CD4-positive, alpha-beta T cell (primary cell): ENCODE measurements at regions not wholly inside any gene's neighbourhood (a gene's known extent, or its start where the extent isn't known, plus 50 kb on each side); places are given as distances from the start of the nearest gene placed in this dataset.

ENCODE experiments used
- ATAC-seq: fragments of 200-7000 bp; cut with Tn5 transposase; one replicate; pipeline ENCODE4 v1.10.0; 2022; ENCODE audit warnings: mild to moderate bottlenecking; ENCODE audit not compliant: poor library complexity
- CTCF ChIA-PET: fragments of 350-600 bp; sonication (Branson Sonifier 250); formaldehyde crosslinking; loops from one replicate; lab custom pipeline; 2021; ENCODE audit warnings: antibody characterized with exemption, inconsistent platforms; lab: Charles Lee
- POLR2A ChIA-PET: fragments of 350-600 bp; sonication (Branson Sonifier 250); formaldehyde crosslinking; loops from one replicate; lab custom pipeline; 2021; ENCODE audit warnings: antibody characterized with exemption, inconsistent platforms; lab: Charles Lee
- DNase-seq, 14 experiments: peaks; one replicate each; pipeline ENCODE4 v3.0.0-alpha.2; 2013 to 2020; ENCODE audit warnings: mixed read lengths in 2 of 14
- H3K27ac ChIP-seq, 2 donors: one replicate each; pipeline versions ENCODE4 v1.5.1 to v1.7.0; 2013; ENCODE audit warnings: low read length in 2 of 2, low read depth in 1 of 2, mild to moderate bottlenecking in 1 of 2
- H3K27me3 ChIP-seq, 2 experiments: 1 replicate in 1 of 2; 2 replicates in 1 of 2; pipeline versions ENCODE4 v1.6.1 to v1.7.0; 2013; ENCODE audit warnings: low read length in 2 of 2, control low read depth in 1 of 2, mild to moderate bottlenecking in 1 of 2, moderate library complexity in 1 of 2; ENCODE audit not compliant: insufficient read depth in 2 of 2, control insufficient read depth in 1 of 2
- H3K36me3 ChIP-seq: one replicate; pipeline ENCODE4 v1.6.1; 2013; ENCODE audit warnings: low read length, control low read depth; ENCODE audit not compliant: insufficient read depth
- H3K4me1 ChIP-seq: one replicate; pipeline ENCODE4 v1.6.1; 2013; ENCODE audit warnings: low read length, control low read depth; ENCODE audit not compliant: insufficient read depth
- H3K4me3 ChIP-seq: one replicate; pipeline ENCODE4 v1.5.1; 2013; ENCODE audit warnings: mild to moderate bottlenecking, low read length, moderate library complexity
- H3K9me3 ChIP-seq, 2 experiments: 1 replicate in 1 of 2; 2 replicates in 1 of 2; pipeline versions ENCODE4 v1.6.1 to v1.7.0; 2013; ENCODE audit warnings: low read length in 2 of 2, mild to moderate bottlenecking in 2 of 2, control low read depth in 1 of 2, moderate library complexity in 1 of 2; ENCODE audit not compliant: control insufficient read depth in 1 of 2, insufficient read depth in 1 of 2
- H3K27ac Mint-ChIP-seq: one replicate; pipeline ENCODE4 v1.8.0; 2020; ENCODE audit warnings: mixed read lengths
- H3K27me3 Mint-ChIP-seq: one replicate; pipeline ENCODE4 v1.8.0; 2021; ENCODE audit warnings: mixed read lengths
- H3K36me3 Mint-ChIP-seq: one replicate; pipeline ENCODE4 v1.8.0; 2021; ENCODE audit warnings: low read depth, mixed read lengths
- H3K4me1 Mint-ChIP-seq: one replicate; pipeline ENCODE4 v1.8.0; 2021; ENCODE audit warnings: low read depth, mixed read lengths
- H3K4me3 Mint-ChIP-seq: one replicate; pipeline ENCODE4 v1.8.0; 2020; ENCODE audit warnings: mild to moderate bottlenecking, mixed read lengths
- H3K9me3 Mint-ChIP-seq: one replicate; pipeline ENCODE4 v1.8.0; 2020; ENCODE audit warnings: mixed read lengths
- intact Hi-C, 2 experiments: fragments of 100-400 bp; cut with DNase I in 1 of 2; cut with micrococcal nuclease in 1 of 2; formaldehyde crosslinking; loops; one replicate each; pipeline versions ENCODE4 v1.15.1 to v1.9.0; 2023 to 2025; cut with DNase I, micrococcal nuclease
- TF ChIP-seq, protein P1 (sequence below): fragments of 200-600 bp; IDR thresholded peaks from one replicate; pipeline ENCODE4 v1.8.0; 2022; ENCODE audit warnings: antibody characterized with exemption, mild to moderate bottlenecking

- no peaks in the 10 kb centered on the region for H3K27me3 Mint-ChIP-seq
- TF ChIP-seq, protein P1, sequence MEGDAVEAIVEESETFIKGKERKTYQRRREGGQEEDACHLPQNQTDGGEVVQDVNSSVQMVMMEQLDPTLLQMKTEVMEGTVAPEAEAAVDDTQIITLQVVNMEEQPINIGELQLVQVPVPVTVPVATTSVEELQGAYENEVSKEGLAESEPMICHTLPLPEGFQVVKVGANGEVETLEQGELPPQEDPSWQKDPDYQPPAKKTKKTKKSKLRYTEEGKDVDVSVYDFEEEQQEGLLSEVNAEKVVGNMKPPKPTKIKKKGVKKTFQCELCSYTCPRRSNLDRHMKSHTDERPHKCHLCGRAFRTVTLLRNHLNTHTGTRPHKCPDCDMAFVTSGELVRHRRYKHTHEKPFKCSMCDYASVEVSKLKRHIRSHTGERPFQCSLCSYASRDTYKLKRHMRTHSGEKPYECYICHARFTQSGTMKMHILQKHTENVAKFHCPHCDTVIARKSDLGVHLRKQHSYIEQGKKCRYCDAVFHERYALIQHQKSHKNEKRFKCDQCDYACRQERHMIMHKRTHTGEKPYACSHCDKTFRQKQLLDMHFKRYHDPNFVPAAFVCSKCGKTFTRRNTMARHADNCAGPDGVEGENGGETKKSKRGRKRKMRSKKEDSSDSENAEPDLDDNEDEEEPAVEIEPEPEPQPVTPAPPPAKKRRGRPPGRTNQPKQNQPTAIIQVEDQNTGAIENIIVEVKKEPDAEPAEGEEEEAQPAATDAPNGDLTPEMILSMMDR: no peak
- H3K4me1 ChIP-seq: no peaks in the 10 kb centered on the region
- CTCF ChIA-PET: no interaction called here
- H3K4me1 Mint-ChIP-seq: no peaks in the 10 kb centered on the region
- no peaks in the 10 kb centered on the region for H3K36me3 ChIP-seq
- no peak overlapping the region for H3K27ac ChIP-seq
- H3K9me3 Mint-ChIP-seq: peaks cover 7% of the 10 kb centered on the region
- H3K4me3 ChIP-seq: no peak overlapping the region
- DNase-seq (no peak), ATAC-seq (no peak)
- intact Hi-C loops: no loop called here
- H3K27me3 ChIP-seq: no peaks in the 10 kb centered on the region
- peaks cover 8 to 9% of the 10 kb centered on the region in 2 experiments for H3K9me3 ChIP-seq
- no peak overlapping the region for H3K4me3 Mint-ChIP-seq
- POLR2A ChIA-PET: no interaction called here
- H3K36me3 Mint-ChIP-seq: no peaks in the 10 kb centered on the region
- H3K27ac Mint-ChIP-seq: no peak overlapping the region
Measured at GRCh38 chr7:24102988-24103387, 181.0 kb upstream of the NPY start.

GRCh38 chr7:24108906-24109376 lies 175.0 kb upstream of the NPY start:
- ChIA-PET CTCF (no interaction called here), POLR2A (no interaction called here)
- Mint-ChIP-seq H3K27me3 (peaks cover 16% of the 10 kb centered on the region), H3K36me3 (no peaks in the 10 kb centered on the region), H3K9me3 (no peaks in the 10 kb centered on the region), H3K4me3 (no peak overlapping the region), H3K4me1 (no peaks in the 10 kb centered on the region), H3K27ac (no peak overlapping the region)
- H3K36me3 ChIP-seq: no peaks in the 10 kb centered on the region
- ATAC-seq: no peak
- intact Hi-C loops: no loop called here
- no peak overlapping the region for H3K27ac ChIP-seq
- no peaks in the 10 kb centered on the region for H3K27me3 ChIP-seq
- H3K4me1 ChIP-seq: no peaks in the 10 kb centered on the region
- no peak overlapping the region for H3K4me3 ChIP-seq
- DNase-seq: no peak
- H3K9me3 ChIP-seq: no peaks in the 10 kb centered on the region
- TF ChIP-seq, protein P1: no peak

DNA sequence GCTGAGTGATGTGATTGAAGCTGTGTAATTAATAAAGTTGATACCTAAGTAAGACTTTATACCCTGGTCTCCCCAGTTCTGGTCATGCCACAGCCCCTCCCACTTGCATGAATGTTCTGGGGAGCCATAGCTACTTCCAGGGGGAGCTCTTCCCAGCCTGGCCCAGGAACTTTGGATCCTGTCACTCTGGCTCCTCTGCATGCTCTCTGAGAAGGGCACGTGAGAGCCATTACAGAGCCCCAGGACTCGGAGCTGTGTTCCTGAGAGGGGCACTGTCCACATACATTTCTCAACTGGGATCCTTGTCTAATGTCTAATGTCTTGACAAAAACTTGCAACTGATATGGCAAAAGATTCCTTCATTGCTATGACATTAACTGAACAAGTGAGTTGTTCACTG lies 173.9 kb upstream of the NPY start:
- TF ChIP-seq, protein P1: no peak
- H3K4me3 ChIP-seq: no peak overlapping the region
- no peak overlapping the region for H3K27ac Mint-ChIP-seq
- no peak overlapping the region for H3K27ac ChIP-seq
- no peak for ATAC-seq
- no peak for DNase-seq
- no peaks in the 10 kb centered on the region for H3K9me3 Mint-ChIP-seq
- H3K4me3 Mint-ChIP-seq: no peak overlapping the region
- peaks cover 26% of the 10 kb centered on the region for H3K27me3 Mint-ChIP-seq
- no peaks in the 10 kb centered on the region for H3K4me1 Mint-ChIP-seq
- intact Hi-C loops: no loop called here
- no peaks in the 10 kb centered on the region for H3K9me3 ChIP-seq
- POLR2A ChIA-PET: no interaction called here
- H3K27me3 ChIP-seq: no peaks in the 10 kb centered on the region
- H3K36me3 Mint-ChIP-seq: no peaks in the 10 kb centered on the region
- H3K36me3 ChIP-seq: no peaks in the 10 kb centered on the region
- CTCF ChIA-PET: no interaction called here
- no peaks in the 10 kb centered on the region for H3K4me1 ChIP-seq
